HepG2 (cell line): ENCODE measurements at regions not wholly inside any gene's neighbourhood (a gene's known extent, or its start where the extent isn't known, plus 50 kb on each side); places are given as distances from the start of the nearest gene placed in this dataset.
A peak's percentile ranks its signal among the peaks of the same experiment; 100 is the strongest.

Experiments
- ATAC-seq: fragments of 200-7000 bp; cut with Tn5 transposase; 3 replicates; pipeline ENCODE4 v1.9.1; 2020; ENCODE audit warnings: mild to moderate bottlenecking, moderate library complexity
- BruUV-seq: library from RNA; stranded (reverse); fragments of 400-500 nt; replicated peaks from 2 replicates; lab custom pipeline; 2021; lab: Mats Ljungman, UMichigan
- CTCF ChIA-PET: fragments of 300-600 bp; formaldehyde crosslinking; extraction: SDS; loops from one replicate; lab custom pipeline; 2021; ENCODE audit warnings: low total read pairs, inconsistent platforms, low intra/inter-chr PET ratio; lab: Yijun Ruan, JAX
- POLR2A ChIA-PET: fragments of 350-600 bp; sonication (Branson Sonifier 250); formaldehyde crosslinking; loops from one replicate; lab custom pipeline; 2020; ENCODE audit warnings: antibody characterized with exemption, inconsistent platforms; lab: Yijun Ruan, JAX
- DNase-seq: peaks from one replicate; pipeline ENCODE4 v3.0.0-alpha.2; 2015; ENCODE audit warnings: low spot score
- FAIRE-seq: peaks from 3 replicates; lab custom pipeline; 2011; peaks lifted over from hg19 to GRCh38; lab: Jason Lieb, UNC
- H2AFZ ChIP-seq: one replicate; pipeline ENCODE4 v1.6.1; 2011; ENCODE audit warnings: low read length, inconsistent platforms
- H3K27ac ChIP-seq: fragments of 300-600 bp; 3 replicates; pipeline ENCODE4 v1.8.0; 2011; ENCODE audit warnings: mixed run types, mild to moderate bottlenecking, mixed read lengths, low read length, inconsistent platforms; ENCODE audit not compliant: insufficient read depth; ENCODE audit errors: extremely low read length
- H3K27me3 ChIP-seq, 2 experiments: fragments of 200-600 bp in 1 of 2; 2 replicates in 1 of 2; 3 replicates in 1 of 2; pipeline versions ENCODE4 v1.6.0 to v1.8.0; 2011; ENCODE audit warnings: low read length in 2 of 2, mild to moderate bottlenecking in 2 of 2, moderate library complexity in 2 of 2, inconsistent platforms in 1 of 2; ENCODE audit not compliant: insufficient read depth in 2 of 2, control insufficient read depth in 1 of 2
- H3K36me3 ChIP-seq, 2 experiments: fragments of 200-600 bp in 1 of 2; replicated peaks in 1 of 2; 2 replicates in 1 of 2; 3 replicates in 1 of 2; pipeline versions ENCODE4 v1.5.1 to v1.8.0; 2011; ENCODE audit warnings: low read length in 2 of 2, inconsistent platforms in 1 of 2; ENCODE audit not compliant: insufficient read depth in 2 of 2, control insufficient read depth in 1 of 2
- H3K4me1 ChIP-seq: 2 replicates; pipeline ENCODE4 v1.5.1; 2012; ENCODE audit warnings: low read length, inconsistent platforms; ENCODE audit not compliant: insufficient read depth
- H3K4me2 ChIP-seq: 2 replicates; pipeline ENCODE4 v1.6.0; 2011; ENCODE audit warnings: low read depth, low read length, inconsistent platforms
- H3K4me3 ChIP-seq, 3 experiments: fragments of 200-600 bp in 1 of 3; sonication (generic), shearing (Covaris generic) in 1 of 3; replicated peaks in 1 of 3; 2 replicates each; pipeline ENCODE4 v1.5.1; 2011 to 2016; ENCODE audit warnings: low read length in 3 of 3, inconsistent platforms in 2 of 3, low read depth in 2 of 3, mild to moderate bottlenecking in 2 of 3, control low read depth in 1 of 3, mixed read lengths in 1 of 3; ENCODE audit not compliant: insufficient read depth in 1 of 3
- H3K79me2 ChIP-seq: one replicate; pipeline ENCODE4 v1.6.1; 2011; ENCODE audit warnings: low read length, inconsistent platforms; ENCODE audit not compliant: insufficient read depth
- H3K9ac ChIP-seq: 2 replicates; pipeline ENCODE4 v1.6.0; 2011; ENCODE audit warnings: mild to moderate bottlenecking, low read depth, low read length, inconsistent platforms; ENCODE audit not compliant: insufficient read depth
- H3K9me3 ChIP-seq: 2 replicates; pipeline ENCODE4 v1.5.1; 2012; ENCODE audit warnings: mild to moderate bottlenecking, low read length
- H4K20me1 ChIP-seq: 2 replicates; pipeline ENCODE4 v1.6.0; 2011; ENCODE audit warnings: inconsistent platforms, mild to moderate bottlenecking, low read length, moderate library complexity; ENCODE audit not compliant: insufficient read depth
- ATF7 ChIP-seq, 2 experiments: fragments of 450-650 bp in 1 of 2; sonication (generic) in 1 of 2; formaldehyde crosslinking in 1 of 2; IDR thresholded peaks; 2 replicates each; pipeline versions ENCODE4 v1.4.0 to v1.6.1; 2016 to 2020; ENCODE audit warnings: antibody characterized with exemption in 1 of 2, mild to moderate bottlenecking in 1 of 2, missing genetic modification reagents in 1 of 2
- CENPBD1 ChIP-seq: sonication (generic); formaldehyde crosslinking; IDR thresholded peaks from 2 replicates; pipeline ENCODE4 v1.8.0; 2022; ENCODE audit warnings: missing genetic modification reagents, low read depth, mild to moderate bottlenecking, borderline replicate concordance
- CREB1 ChIP-seq, 2 experiments: fragments of 450-650 bp in 1 of 2; IDR thresholded peaks; 2 replicates each; pipeline ENCODE4 v1.6.1; 2016 to 2017; ENCODE audit warnings: control low read depth in 1 of 2, mild to moderate bottlenecking in 1 of 2, missing compliant biosample characterization in 1 of 2, missing genetic modification characterization in 1 of 2
- NR2F1 ChIP-seq, 2 experiments: fragments of 450-650 bp in 1 of 2; formaldehyde crosslinking in 1 of 2; IDR thresholded peaks; 2 replicates each; pipeline versions ENCODE4 v1.5.0 to v1.6.1; 2016 to 2020; ENCODE audit warnings: mild to moderate bottlenecking in 1 of 2, missing compliant biosample characterization in 1 of 2, missing genetic modification reagents in 1 of 2, moderate library complexity in 1 of 2
- TCF7L2 ChIP-seq: IDR thresholded peaks from 2 replicates; pipeline ENCODE4 v1.6.1; 2011; ENCODE audit warnings: mild to moderate bottlenecking, low read depth, low read length, moderate library complexity
- ZNF552 ChIP-seq: sonication (generic); formaldehyde crosslinking; IDR thresholded peaks from 2 replicates; pipeline ENCODE4 v1.9.0; 2022; ENCODE audit warnings: missing genetic modification reagents, mild to moderate bottlenecking, borderline replicate concordance
- ZNF629 ChIP-seq: sonication (generic); formaldehyde crosslinking; conservative IDR thresholded peaks from 2 replicates; pipeline ENCODE4 v1.5.0; 2020; ENCODE audit warnings: missing genetic modification reagents
- WGBS: methylation state at CpG from one replicate; pipeline ENCODE4 v1.1.6; 2017; ENCODE audit warnings: low lambda C conversion rate; 5-methylcytosine and 5-hydroxymethylcytosine counted together
- in situ Hi-C: cut with HindIII; loops from 2 replicates; pipeline ENCODE4 v1.10.0; 2017; ENCODE audit warnings: low pct_unique_long_range_greater_than_20kb; ENCODE audit not compliant: extremely low pct_ligation_motif_present
- intact Hi-C: fragments of 100-400 bp; cut with micrococcal nuclease; formaldehyde crosslinking; loops from one replicate; pipeline ENCODE4 v1.10.0; 2022; ENCODE audit not compliant: unreplicated experiment
- TF ChIP-seq, protein P1 (sequence below): IDR thresholded peaks from 2 replicates; pipeline ENCODE4 v1.6.1; 2016

DNA sequence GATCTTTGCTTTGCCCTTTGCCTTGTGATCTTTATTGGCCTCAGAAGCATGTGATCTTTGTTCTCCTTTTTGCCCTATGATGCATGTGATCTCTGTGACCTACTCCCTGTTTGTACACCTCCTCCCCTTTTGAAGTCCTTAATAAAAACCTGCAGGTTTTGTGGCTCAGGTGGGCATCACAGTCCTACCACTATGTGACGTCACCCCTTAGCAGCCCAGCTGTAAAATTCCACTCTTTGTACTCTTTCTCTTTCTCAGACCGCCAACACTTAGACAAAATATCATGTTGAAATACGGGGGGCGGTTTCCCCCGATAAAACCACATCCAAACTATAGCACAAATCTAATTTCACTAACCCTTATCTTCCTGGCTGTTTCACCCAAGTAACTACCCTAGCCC, 76.7 kb upstream of the RAPGEF4 start:
- Histone ChIP-seq H3K79me2 (no peaks in the 10 kb centered on the region), H3K27me3 (no peaks in the 10 kb centered on the region), H3K27ac (no peak overlapping the region), H3K4me1 (no peaks in the 10 kb centered on the region), H4K20me1 (no peaks in the 10 kb centered on the region), H3K4me3 (no peak overlapping the region), H3K9ac (no peak overlapping the region), H3K9me3 (no peaks in the 10 kb centered on the region; the same call in 1 of the 2 replicates), H2AFZ (no peak overlapping the region), H3K36me3 (no peaks in the 10 kb centered on the region), H3K4me2 (no peak overlapping the region)
- 37% methylated on average over 5 of the region's 5 CpGs for WGBS
- intact Hi-C loops, result no loop called here
- FAIRE-seq, result no peak
- TF ChIP-seq NR2F1 (CRISPR knock-in tag; IDR thresholded peaks at IDR 0.05), result 0 out of 4 replicates have a peak, but pooled peaks of 1 of the 2 experiments have one; percentile 45
- TF ChIP-seq ZNF552 (CRISPR knock-in tag), result no peak
- no peak for TF ChIP-seq ZNF629 (CRISPR knock-in tag)
- TF ChIP-seq, protein P1, sequence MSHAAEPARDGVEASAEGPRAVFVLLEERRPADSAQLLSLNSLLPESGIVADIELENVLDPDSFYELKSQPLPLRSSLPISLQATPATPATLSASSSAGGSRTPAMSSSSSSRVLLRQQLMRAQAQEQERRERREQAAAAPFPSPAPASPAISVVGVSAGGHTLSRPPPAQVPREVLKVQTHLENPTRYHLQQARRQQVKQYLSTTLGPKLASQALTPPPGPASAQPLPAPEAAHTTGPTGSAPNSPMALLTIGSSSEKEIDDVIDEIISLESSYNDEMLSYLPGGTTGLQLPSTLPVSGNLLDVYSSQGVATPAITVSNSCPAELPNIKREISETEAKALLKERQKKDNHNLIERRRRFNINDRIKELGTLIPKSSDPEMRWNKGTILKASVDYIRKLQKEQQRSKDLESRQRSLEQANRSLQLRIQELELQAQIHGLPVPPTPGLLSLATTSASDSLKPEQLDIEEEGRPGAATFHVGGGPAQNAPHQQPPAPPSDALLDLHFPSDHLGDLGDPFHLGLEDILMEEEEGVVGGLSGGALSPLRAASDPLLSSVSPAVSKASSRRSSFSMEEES, result 0 out of 2 replicates have a peak, but pooled peaks have one; percentile 24
- TF ChIP-seq ATF7 (IDR thresholded peaks at IDR 0.05), result peak; percentile 97
- TF ChIP-seq ATF7 (CRISPR knock-in tag; IDR thresholded peaks at IDR 0.05), result no peak
- TF ChIP-seq TCF7L2, result no peak
- peak; percentile 97 for TF ChIP-seq CREB1 (IDR thresholded peaks at IDR 0.05)
- TF ChIP-seq CREB1 (CRISPR knock-in tag; IDR thresholded peaks at IDR 0.05), result no peak
- no peak for TF ChIP-seq CENPBD1 (CRISPR knock-in tag)
- POLR2A ChIA-PET, result no interaction called here
- BruUV-seq, result no TSS peak
- no peak for DNase-seq
- CTCF ChIA-PET, result no interaction called here
- no peak for ATAC-seq
- in situ Hi-C loops, result no loop called here
